Heart left ventricle (tissue), 16 donors: ENCODE measurements at regions not wholly inside any gene's neighbourhood (a gene's known extent, or its start where the extent isn't known, plus 50 kb on each side); places are given as distances from the start of the nearest gene placed in this dataset.

Experiments used
- ATAC-seq, 4 donors: fragments of 200-7000 bp; cut with Tn5 transposase; one replicate each; pipeline ENCODE4 v1.9.1; 2020 to 2022; ENCODE audit warnings: moderate library complexity in 4 of 4, mild to moderate bottlenecking in 3 of 4, moderate number of reproducible peaks in 1 of 4
- DNase-seq, 5 donors: peaks; one replicate each; pipeline ENCODE4 v3.0.0-alpha.2; 2020
- H3K27ac ChIP-seq, 12 donors: fragments of 200-600 bp; sonication (generic) in 4 of 12; one replicate each; pipeline versions ENCODE4 v1.5.0 to v1.8.0; 2016 to 2022; ENCODE audit warnings: mild to moderate bottlenecking in 2 of 12
- H3K27me3 ChIP-seq, 9 donors: fragments of 200-600 bp; sonication (generic) in 2 of 9; one replicate each; pipeline versions ENCODE4 v1.5.1 to v1.8.0; 2016 to 2022; ENCODE audit warnings: mild to moderate bottlenecking in 3 of 9
- H3K36me3 ChIP-seq, 9 donors: fragments of 200-600 bp; sonication (generic) in 2 of 9; one replicate each; pipeline versions ENCODE4 v1.5.0 to v1.8.0; 2018 to 2022; ENCODE audit warnings: mild to moderate bottlenecking in 2 of 9
- H3K4me1 ChIP-seq, 12 donors: fragments of 200-600 bp; sonication (generic) in 4 of 12; one replicate each; pipeline versions ENCODE4 v1.5.0 to v1.8.0; 2016 to 2022; ENCODE audit warnings: mild to moderate bottlenecking in 3 of 12
- H3K4me3 ChIP-seq, 12 donors: fragments of 200-600 bp; sonication (generic) in 4 of 12; one replicate each; pipeline versions ENCODE4 v1.5.0 to v1.8.0; 2017 to 2022; ENCODE audit warnings: mild to moderate bottlenecking in 9 of 12, moderate library complexity in 4 of 12
- H3K9me3 ChIP-seq, 12 donors: fragments of 200-600 bp; sonication (generic) in 4 of 12; one replicate each; pipeline versions ENCODE4 v1.5.0 to v1.8.0; 2016 to 2022; ENCODE audit warnings: mild to moderate bottlenecking in 1 of 12
- POLR2A ChIP-seq, 2 donors: fragments of 450-650 bp; IDR thresholded peaks; one replicate each; pipeline ENCODE4 v1.6.1; 2017; ENCODE audit warnings: antibody characterized with exemption in 2 of 2, mild to moderate bottlenecking in 2 of 2, moderate library complexity in 2 of 2
- WGBS, 4 donors: extraction: QIAGEN DNeasy Blood & Tissue Kit in 2 of 4; methylation state at CpG; one replicate each; pipeline versions ENCODE4 v1.1.5 to v1.1.7; 2013 to 2018; 5-methylcytosine and 5-hydroxymethylcytosine counted together
- intact Hi-C, 10 donors: fragments of 100-400 bp; cut with DNase I; formaldehyde crosslinking; loops; one replicate each; pipeline versions ENCODE4 v1.11.1 to v1.14.2; 2022
- TF ChIP-seq, protein P1 (sequence below), 12 donors: fragments of 200-600 bp; sonication (generic) in 4 of 12; IDR thresholded peaks; one replicate each; pipeline versions ENCODE4 v1.5.0 to v1.8.0; 2018 to 2022; ENCODE audit warnings: antibody characterized with exemption in 12 of 12, mild to moderate bottlenecking in 5 of 12
- donor health status: ischemic (EF 13 %, LVEDD 7.1; RV severe dilation, severe dysfunction).
- donor health status: healthy with polysubstance abuse.
- donor health status: DM: no; HTN: yes; CAD: no.
- donor health status: DM: no; HTN: no; CAD: no.
- donor health status: ischemic (EF 25% LVEDD 6.9; RV normal size, moderate dysfunction).
- donor health status: ischemic (EF 25% LVEDD 5.7; RV mildly dilated, moderate dysfunction).
- donor health status: healthy.
- donor health status: DM: yes; HTN: yes; CAD: no.
- donor health status: ischemic (EF 35%, LVEDD 5.7; RV mildly dilated, moderate dysfunction).
- donor health status: nonischemic (EF 11% LVEDD 7.7; RV severe dilation, severe dysfunction).
- donor health status: DM: yes; HTN: yes; CAD: no.
- donor health status: PGD.
- donor health status: ischemic (EF 29% LVEDD 5.4; RV normal size, mild dysfunction).
- donor health status: nonischemic (EF 23%, LVEDD 6.1; RV moderate dilation, normal function).

DNA sequence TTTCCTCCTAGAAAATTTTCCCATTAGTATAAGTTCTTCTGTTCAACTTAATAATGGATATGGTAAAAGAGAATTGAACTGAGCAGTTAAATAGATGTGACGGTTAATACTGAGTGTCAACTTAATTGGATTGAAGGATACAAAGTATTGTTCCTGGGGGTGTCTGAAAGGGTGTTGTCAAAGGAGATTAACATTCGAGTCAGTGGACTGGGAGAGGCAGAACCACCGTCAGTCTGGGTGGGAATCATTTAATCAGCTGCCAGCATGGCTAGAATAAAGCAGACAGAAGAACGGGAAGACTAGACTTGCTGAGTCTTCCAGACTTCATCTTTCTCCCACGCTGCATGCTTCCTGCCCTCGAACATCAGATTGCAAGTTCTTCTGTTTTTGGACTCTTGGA, 689.6 kb upstream of the CDH10 start:
- WGBS, 4 donors = 67 to 78% (median 70%) methylated on average over 6 of the region's 6 CpGs
- DNase-seq (no peak), ATAC-seq (no peak)
- Histone ChIP-seq H3K9me3 (peaks cover 0 to 11% (median 0%) of the 10 kb centered on the region in 12 donors), H3K27ac (no peak overlapping the region), H3K4me3 (no peak overlapping the region), H3K36me3 (no peaks in the 10 kb centered on the region), H3K4me1 (no peaks in the 10 kb centered on the region), H3K27me3 (no peaks in the 10 kb centered on the region)
- no peak for TF ChIP-seq POLR2A (IDR thresholded peaks at IDR 0.05)
- TF ChIP-seq, protein P1, sequence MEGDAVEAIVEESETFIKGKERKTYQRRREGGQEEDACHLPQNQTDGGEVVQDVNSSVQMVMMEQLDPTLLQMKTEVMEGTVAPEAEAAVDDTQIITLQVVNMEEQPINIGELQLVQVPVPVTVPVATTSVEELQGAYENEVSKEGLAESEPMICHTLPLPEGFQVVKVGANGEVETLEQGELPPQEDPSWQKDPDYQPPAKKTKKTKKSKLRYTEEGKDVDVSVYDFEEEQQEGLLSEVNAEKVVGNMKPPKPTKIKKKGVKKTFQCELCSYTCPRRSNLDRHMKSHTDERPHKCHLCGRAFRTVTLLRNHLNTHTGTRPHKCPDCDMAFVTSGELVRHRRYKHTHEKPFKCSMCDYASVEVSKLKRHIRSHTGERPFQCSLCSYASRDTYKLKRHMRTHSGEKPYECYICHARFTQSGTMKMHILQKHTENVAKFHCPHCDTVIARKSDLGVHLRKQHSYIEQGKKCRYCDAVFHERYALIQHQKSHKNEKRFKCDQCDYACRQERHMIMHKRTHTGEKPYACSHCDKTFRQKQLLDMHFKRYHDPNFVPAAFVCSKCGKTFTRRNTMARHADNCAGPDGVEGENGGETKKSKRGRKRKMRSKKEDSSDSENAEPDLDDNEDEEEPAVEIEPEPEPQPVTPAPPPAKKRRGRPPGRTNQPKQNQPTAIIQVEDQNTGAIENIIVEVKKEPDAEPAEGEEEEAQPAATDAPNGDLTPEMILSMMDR (IDR thresholded peaks at IDR 0.05) = no peak
- intact Hi-C loops = no loop called here

DNA sequence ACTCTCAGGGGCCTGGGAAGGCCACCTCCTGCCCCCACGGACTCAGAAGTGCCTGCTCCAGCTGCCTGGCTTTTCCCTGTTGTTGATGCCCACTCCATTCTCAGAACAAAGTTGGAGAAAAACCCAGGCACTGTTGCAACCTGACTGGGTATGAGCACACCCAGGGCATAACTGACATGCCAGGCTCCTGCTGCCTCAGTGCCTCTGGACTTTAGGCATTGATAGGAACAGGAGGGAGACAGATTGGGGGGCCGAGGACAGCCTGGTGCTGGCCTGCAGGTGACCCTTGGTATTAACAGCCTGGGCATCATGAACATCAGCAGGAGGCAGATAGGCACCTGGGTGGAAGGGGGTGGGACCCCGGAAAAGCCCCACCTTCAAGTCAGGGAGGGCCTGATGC, 685.9 kb upstream of the CDH10 start:
- intact Hi-C loops = no loop called here
- Histone ChIP-seq H3K27ac (no peak overlapping the region), H3K4me3 (no peak overlapping the region), H3K9me3 (peaks cover 0 to 12% (median 0%) of the 10 kb centered on the region in 12 donors), H3K36me3 (no peaks in the 10 kb centered on the region), H3K4me1 (no peaks in the 10 kb centered on the region), H3K27me3 (no peaks in the 10 kb centered on the region)
- DNase-seq (no peak), ATAC-seq (no peak)
- 59 to 93% (median 60%) methylated on average over 1 to 3 of the region's 3 CpGs for WGBS, 4 donors
- TF ChIP-seq POLR2A (IDR thresholded peaks at IDR 0.05) = no peak
- TF ChIP-seq, protein P1 (IDR thresholded peaks at IDR 0.05) = no peak

DNA sequence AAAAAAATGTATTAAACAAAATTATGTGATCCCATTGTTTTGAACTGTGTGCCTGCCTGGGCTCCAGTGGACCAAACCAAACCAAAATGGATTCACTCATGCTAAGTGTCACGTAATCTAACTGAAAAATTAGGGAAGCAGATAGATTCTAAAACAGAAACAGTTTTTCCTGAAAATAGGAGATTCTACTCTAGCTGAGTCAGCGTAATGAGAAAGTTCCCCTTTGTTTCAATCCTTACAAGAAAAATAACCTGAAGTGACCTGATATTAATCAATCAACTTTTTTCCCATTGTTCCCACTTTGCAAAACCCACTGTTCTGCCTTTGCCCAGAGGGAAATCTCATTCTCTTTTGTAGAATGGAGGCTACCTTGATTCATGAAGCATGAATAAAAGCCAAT, 682.4 kb upstream of the CDH10 start:
- Histone ChIP-seq H3K27me3 (no peaks in the 10 kb centered on the region), H3K4me1 (no peaks in the 10 kb centered on the region), H3K36me3 (no peaks in the 10 kb centered on the region), H3K27ac (no peak overlapping the region), H3K9me3 (peaks cover 0 to 12% (median 0%) of the 10 kb centered on the region in 12 donors), H3K4me3 (no peak overlapping the region)
- 72 to 77% (median 74%) methylated on average over 2 of the region's 2 CpGs for WGBS, 4 donors
- TF ChIP-seq, protein P1 (IDR thresholded peaks at IDR 0.05) = no peak
- intact Hi-C loops = no loop called here
- no peak for DNase-seq
- ATAC-seq = no peak

DNA sequence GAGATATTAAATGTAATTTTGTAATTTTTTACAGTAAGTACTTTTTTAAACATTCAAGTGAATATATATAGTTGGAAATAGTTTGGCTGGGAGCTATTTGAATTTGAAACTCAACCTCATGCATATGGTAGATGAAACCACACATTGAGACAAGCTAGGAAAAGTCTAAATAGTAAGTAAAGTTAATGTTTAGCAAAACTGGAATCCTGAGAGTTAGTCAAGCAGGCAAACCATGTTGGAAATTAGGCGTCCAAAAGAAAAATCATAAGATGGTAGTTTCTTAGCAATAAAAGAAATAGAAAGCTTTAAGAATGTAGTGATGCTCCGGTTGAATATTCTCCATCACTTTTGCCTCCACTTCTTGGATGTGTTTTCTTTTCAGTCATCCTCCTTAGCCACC, 657.1 kb upstream of the CDH10 start:
- Histone ChIP-seq H3K9me3 (no peaks in the 10 kb centered on the region), H3K4me3 (no peak overlapping the region), H3K27ac (no peak overlapping the region), H3K36me3 (no peaks in the 10 kb centered on the region), H3K4me1 (no peaks in the 10 kb centered on the region), H3K27me3 (no peaks in the 10 kb centered on the region)
- ATAC-seq (no peak), DNase-seq (no peak)
- TF ChIP-seq POLR2A (IDR thresholded peaks at IDR 0.05) = no peak
- TF ChIP-seq, protein P1 (IDR thresholded peaks at IDR 0.05) = no peak
- intact Hi-C loops = no loop called here
- WGBS, 4 donors = 79 to 83% (median 82%) methylated on average over 2 of the region's 2 CpGs
